GM18873 (cell line): ENCODE measurements at regions not wholly inside any gene's neighbourhood (a gene's known extent, or its start where the extent isn't known, plus 50 kb on each side); places are given as distances from the start of the nearest gene placed in this dataset.
"Not testable (repeated sequence)": the region's sequence is repeated elsewhere in the genome, so short reads cannot be mapped to it uniquely, and the experiment has no call there.

ENCODE experiments used
- ATAC-seq: cut with Tn5 transposase; IDR thresholded peaks from one replicate; pipeline ENCODE4 v1.9.1; 2021; ENCODE audit warnings: mild to moderate bottlenecking, moderate library complexity, moderate number of reproducible peaks; ENCODE audit not compliant: unreplicated experiment, low FRiP score

DNA sequence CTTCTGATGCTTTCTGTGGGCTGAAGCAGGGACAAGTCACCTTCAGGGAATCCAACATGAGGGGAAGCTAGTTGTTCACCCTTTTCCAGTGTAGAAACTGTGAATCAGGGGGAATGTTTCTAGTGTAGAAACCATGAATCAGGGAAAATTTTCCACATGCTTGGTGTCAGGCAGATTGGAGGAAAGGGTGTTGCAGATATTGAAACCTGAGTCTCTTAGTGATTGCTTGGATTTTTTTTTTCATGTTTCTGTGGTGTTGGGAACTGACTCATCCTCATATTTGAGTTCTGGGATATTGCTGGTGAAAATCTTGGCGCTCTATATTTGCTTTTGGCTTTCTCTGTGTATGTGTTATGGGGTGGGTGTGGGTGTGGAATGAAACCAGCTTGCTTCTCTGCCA lies 144.5 kb upstream of the FBXO33 start:
- no peak for ATAC-seq

DNA sequence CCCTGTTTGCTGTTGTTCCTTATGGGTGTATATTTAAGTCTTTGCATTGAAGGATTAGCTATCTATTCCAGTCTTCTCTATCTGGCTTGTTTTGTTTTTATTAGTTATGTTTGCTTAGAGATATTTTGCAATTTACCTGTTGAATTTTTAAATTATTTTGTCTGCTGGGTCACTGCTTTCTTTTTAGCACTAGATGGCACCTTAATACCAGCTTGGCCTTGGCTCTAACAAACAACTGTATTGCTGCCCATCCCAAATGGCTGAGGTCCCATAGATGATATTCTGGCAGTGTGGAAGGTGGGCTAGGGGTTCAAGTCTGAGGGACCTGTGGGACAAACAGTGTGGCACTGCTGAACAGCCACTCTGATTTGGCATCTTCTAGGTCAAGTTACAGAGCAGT lies 144.0 kb upstream of the FBXO33 start:
- no peak for ATAC-seq

DNA sequence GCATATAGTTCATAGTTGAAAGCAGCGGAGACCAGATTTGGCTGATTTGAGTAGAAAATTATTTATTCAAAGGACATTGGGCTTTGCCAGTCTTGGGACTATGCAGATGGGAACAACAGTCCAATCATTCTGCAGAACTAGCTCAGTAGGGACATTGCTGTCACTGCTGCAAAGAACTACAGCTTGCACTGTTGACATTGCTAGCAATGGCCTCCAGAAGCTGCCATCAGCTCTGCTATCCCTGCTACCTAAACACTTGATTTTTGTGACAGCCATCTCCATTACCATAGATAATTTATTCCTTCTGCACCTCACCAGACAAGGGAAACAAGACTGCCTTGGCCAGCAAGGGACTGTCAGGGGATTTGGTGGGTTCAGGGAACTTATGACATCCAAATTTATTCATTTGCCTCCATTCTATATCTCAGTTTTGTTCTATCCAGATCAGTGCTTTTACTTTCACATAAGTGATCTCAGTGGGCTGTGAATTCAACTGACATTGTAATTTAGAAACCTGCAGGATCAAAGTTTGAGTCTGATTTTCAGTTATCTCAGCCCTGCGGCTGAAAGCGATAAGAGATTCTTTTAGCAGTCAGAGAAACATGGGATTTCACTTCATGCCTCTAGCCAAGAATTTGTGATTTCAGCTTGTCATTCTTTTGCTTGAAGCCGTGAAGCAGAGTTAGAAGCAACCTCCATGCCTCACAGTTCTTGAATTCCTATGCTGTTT lies 136.7 kb upstream of the FBXO33 start:
- no peak for ATAC-seq

- ATAC-seq: no peak
These were observed 134.6 kb upstream of the FBXO33 start for GRCh38 chr14:39566795-39567194.

GRCh38 chr14:39563361-39563760 lies 131.1 kb upstream of the FBXO33 start:
- ATAC-seq: no peak

- no peak for ATAC-seq
These were observed 129.9 kb upstream of the FBXO33 start for GRCh38 chr14:39562175-39562574.

- ATAC-seq: no peak
These were observed 126.3 kb upstream of the FBXO33 start for GRCh38 chr14:39558525-39558924.

DNA sequence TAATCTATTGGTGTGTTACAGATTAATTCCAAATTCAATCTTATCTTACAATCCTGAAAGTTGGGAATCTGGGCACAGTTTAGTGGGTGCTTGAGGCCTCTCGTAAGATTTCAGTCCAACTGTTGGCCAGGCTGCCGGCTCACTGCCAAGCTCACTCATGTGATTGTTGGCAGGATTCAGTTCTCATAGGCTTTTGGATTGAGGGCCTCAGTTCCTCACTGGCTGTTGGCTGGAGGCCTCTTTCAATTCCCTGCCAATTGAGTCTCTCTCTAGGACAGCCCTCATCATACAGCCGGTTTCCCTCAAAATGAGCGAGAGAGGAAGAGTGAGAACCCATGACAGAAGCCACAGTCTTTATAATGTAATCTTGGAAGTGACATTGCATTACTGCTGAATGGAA lies 123.5 kb upstream of the FBXO33 start:
- no peak for ATAC-seq

- no peak for ATAC-seq
These were observed 122.3 kb upstream of the FBXO33 start for GRCh38 chr14:39554576-39554975.

DNA sequence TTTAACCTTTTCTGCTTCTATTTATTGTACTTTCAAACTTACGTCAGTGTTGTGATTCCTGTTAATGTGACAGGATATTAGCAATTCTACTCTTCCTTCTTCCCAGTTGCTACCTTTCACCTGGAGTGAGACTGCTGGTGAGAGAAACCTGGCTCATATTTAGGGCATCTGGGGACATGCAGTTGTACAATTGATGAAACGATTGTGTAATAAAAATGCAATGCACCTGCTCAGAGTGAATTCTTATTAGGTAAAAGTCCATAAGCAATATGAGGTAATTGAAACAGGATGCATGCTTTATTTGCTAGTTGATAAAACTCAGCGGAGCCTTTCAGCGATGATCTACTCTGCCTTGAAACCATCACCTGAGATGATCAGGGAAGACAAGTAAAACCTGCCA lies 116.1 kb upstream of the FBXO33 start:
- ATAC-seq: no peak

- ATAC-seq: no peak
These were observed 115.6 kb upstream of the FBXO33 start for GRCh38 chr14:39547845-39548244.

DNA sequence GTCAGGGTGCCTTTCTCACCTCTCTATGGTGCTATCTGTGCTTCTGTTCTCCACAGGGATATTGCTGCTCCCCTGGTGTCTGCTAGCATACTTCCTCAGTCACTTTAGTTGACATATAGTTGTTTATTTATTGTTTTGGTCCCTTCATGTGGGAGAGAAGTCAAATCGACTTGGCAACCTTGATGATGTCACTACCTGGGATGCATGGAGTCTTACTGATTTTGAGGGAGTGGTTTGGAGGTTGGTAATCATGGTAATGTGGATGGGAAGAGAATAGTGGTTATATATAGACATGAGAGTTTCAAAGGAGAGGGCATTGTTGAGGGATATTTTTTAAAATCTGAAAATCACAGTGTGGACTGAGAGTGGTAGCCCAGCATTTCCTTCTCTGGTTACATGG lies 73.6 kb upstream of the FBXO33 start:
- ATAC-seq: no peak

DNA sequence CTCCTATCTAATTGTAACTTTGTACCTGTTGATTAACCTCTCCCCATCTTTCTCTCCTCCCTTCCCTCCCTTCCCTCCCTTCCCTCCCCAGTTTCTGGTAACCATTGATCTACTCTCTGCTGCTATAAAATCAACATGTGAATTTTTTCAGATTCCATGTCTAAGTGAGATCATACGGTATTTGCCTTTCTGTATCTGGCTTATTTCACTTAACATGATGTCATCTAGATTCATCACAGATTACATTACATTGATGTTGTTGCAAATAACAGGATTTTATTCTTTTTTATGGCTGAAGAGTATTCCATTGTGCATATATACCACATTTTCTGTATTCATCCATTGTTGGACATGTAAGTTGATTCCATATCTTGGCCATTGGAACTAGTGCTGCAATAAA lies 68.0 kb upstream of the FBXO33 start:
- ATAC-seq: no peak

DNA sequence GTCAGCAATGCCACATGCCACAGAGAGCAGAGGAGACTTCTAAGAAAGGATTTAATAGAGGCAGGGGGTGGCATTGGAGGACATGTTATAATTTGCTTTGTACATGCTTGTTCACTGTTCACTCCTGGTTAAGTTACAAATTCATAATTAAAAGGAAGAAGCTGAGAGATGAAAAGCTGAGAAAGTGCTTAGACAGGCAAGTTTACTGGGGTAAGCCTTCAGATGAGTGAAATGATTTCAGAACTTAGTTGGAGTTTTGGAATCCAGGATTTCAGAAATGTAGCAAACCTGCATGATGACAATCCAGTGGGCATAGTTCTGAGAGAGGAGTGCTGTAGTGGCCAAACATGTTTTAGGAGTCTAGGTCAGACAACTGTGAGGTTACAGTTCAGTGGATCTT lies 67.3 kb upstream of the FBXO33 start:
- no peak for ATAC-seq

DNA sequence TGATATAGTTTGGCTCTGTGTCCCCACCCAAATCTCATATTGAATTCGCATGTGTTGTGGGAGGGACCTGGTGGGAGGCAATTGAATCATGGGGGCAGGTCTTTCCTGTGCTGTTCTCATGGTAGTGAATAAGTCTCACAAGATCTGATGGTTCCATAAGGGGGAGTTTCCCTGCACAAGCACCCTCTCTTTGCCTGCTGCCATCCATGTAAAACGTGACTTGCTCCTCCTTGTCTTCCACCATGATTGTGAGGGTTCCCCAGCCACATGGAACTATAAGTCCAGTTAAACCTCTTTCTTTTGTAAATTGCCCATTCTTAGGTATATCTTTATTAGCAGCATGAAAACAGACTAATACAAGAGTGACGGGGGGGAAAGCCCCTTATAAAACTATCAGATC lies 65.4 kb upstream of the FBXO33 start:
- not testable (repeated sequence) for ATAC-seq

- ATAC-seq: no peak
These were observed 60.0 kb upstream of the FBXO33 start for GRCh38 chr14:39492267-39492666.

DNA sequence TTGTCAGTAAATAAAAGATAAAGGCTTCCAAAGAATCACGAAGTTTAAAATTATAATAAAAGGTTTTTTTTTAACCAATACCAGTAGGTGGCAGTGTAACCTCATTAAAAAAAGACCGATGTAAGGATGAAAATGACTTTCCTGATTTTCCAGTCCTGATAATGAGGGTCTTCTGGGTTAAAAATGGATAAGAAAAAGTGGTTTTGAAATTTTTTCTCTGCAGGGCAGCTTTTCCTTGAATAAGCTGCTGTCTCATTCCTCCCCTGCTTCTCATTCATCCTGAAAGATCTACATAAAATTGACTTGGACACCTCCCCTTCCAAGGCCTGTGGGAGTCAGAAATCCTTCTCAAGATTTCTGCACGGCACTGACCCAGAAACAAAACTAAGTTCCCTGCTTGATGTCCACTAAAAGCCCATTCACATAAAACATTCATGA lies 58.9 kb upstream of the FBXO33 start:
- no peak for ATAC-seq

DNA sequence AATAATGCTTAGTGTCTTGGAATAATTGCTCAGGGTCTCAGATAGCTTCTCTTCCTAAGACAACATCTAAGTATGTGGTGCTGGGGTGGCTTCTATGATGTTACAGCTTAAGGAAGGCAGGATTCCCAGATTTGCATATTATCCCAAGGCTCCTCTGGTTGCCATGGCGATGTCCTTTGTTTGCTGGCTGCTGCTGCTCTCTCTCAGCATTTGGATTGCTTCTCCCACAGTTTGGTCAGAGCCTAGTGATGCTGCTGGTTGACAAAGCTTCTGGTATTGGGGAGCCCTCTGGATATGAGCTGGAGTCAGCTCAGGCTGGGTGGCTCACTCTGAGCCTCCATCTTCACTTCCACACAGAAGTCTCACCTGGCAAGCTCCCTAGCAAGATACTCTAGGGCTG lies 56.4 kb upstream of the FBXO33 start:
- ATAC-seq: no peak

- ATAC-seq: no peak
These were observed 51.4 kb upstream of the FBXO33 start for GRCh38 chr14:39483682-39484081.
